ENCODE measurements at regions not wholly inside any gene's neighbourhood (a gene's known extent, or its start where the extent isn't known, plus 50 kb on each side); places are given as distances from the start of the nearest gene placed in this dataset.

DNA sequence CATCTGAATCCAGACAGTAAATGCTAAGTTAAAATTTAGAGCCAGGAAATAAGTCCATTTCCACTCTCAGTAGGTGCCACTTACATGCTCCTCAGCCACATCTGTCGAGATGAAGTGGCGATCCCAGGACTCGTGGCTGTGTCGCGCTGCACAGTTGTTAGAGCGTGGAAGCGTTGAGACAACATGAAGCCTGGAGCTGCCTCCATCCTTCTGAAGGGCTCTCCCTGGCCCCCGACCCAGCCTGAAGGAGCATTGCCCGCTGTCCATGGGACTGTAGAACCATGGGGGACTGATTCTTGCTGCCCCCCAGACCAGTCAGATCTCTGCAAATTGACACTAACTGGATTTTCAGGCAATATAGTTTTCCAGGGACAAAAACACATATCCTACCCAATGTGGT lies 58.9 kb downstream of the IRX1 start:
- CTCF ChIA-PET = no interaction called here
- intact Hi-C loops (cut with micrococcal nuclease) = no loop called here
- TF ChIP-seq, protein P1, sequence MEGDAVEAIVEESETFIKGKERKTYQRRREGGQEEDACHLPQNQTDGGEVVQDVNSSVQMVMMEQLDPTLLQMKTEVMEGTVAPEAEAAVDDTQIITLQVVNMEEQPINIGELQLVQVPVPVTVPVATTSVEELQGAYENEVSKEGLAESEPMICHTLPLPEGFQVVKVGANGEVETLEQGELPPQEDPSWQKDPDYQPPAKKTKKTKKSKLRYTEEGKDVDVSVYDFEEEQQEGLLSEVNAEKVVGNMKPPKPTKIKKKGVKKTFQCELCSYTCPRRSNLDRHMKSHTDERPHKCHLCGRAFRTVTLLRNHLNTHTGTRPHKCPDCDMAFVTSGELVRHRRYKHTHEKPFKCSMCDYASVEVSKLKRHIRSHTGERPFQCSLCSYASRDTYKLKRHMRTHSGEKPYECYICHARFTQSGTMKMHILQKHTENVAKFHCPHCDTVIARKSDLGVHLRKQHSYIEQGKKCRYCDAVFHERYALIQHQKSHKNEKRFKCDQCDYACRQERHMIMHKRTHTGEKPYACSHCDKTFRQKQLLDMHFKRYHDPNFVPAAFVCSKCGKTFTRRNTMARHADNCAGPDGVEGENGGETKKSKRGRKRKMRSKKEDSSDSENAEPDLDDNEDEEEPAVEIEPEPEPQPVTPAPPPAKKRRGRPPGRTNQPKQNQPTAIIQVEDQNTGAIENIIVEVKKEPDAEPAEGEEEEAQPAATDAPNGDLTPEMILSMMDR (IDR thresholded peaks at IDR 0.05) = no peak
- Mint-ChIP-seq H3K36me3 (ENCODE audit: low read depth) (no peaks in the 10 kb centered on the region), H3K27ac (no peak overlapping the region), H3K27me3 (no peaks in the 10 kb centered on the region), H3K4me1 (no peaks in the 10 kb centered on the region), H3K9me3 (peaks cover 3% of the 10 kb centered on the region), H3K4me3 (no peak overlapping the region)
- POLR2A ChIA-PET = no interaction called here
- ATAC-seq (ENCODE audit: low read depth) (no peak), DNase-seq (no peak)

DNA sequence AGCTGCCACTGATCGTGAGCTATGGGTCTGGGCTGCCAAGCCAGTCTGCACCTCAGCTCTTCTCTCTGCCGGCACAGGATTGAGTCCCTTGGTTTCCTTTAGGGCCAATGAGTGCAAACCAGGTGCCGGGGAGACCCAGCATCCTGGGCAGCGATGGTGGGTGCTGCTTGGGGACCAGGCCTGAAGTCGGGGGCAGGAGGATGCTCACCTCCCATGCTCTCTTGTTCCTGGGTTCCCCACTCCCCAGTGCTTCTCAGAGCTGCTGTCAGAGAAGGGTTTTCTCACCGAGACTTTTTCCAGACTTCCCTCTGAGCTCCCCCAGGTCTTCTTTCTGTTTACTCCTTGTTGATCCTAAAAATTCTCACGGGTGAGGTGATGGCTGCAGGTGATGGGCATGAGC lies 61.2 kb downstream of the IRX1 start:
- no peaks in the 10 kb centered on the region for H3K36me3 Mint-ChIP-seq (ENCODE audit: low read depth)
- TF ChIP-seq, protein P1 (IDR thresholded peaks at IDR 0.05) = no peak
- ATAC-seq (ENCODE audit: low read depth) (no peak), DNase-seq (no peak)
- no peaks in the 10 kb centered on the region for H3K27me3 Mint-ChIP-seq
- no peak overlapping the region for H3K27ac Mint-ChIP-seq
- no peaks in the 10 kb centered on the region for H3K4me1 Mint-ChIP-seq
- H3K9me3 Mint-ChIP-seq = peaks cover 3% of the 10 kb centered on the region
- no peak overlapping the region for H3K4me3 Mint-ChIP-seq
- ChIA-PET CTCF (no interaction called here), POLR2A (no interaction called here)
- intact Hi-C loops (cut with micrococcal nuclease) = no loop called here

DNA sequence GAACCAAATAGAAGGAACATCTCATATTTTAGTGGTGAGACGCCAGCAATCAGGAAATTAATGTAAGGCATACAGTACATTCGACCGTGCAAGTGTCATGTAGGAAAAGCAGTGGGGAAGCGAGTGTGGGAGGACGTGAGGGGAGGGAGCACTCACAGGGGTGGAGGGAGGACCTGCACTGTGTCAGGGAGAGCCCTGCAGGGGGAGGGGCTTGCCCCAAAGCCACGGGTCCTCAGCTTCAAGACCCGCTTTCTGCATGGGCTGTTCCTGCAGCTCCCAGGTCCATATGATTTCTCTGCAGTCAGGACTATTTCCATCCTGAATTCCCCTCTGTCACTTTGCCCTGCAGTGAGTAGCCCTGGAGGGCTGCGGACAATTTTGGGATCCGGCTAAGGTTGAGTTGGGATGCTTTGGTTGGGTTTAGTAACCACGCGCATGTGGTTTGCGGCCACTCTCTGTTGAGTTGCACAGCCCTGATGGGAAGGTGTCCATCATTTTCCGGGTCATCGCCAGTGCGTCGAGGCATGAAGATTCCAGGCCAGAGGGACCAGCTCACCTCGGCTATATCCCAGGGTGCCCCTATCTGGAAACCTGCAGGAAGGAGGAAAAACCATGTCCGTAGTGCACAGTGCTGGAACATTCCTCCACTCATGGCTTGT lies 61.9 kb downstream of the IRX1 start:
- H3K9me3 Mint-ChIP-seq = peaks cover 3% of the 10 kb centered on the region
- H3K4me3 Mint-ChIP-seq = no peak overlapping the region
- no peak overlapping the region for H3K27ac Mint-ChIP-seq
- ChIA-PET POLR2A (no interaction called here), CTCF (no interaction called here)
- no peaks in the 10 kb centered on the region for H3K27me3 Mint-ChIP-seq
- DNase-seq (no peak), ATAC-seq (ENCODE audit: low read depth) (no peak)
- TF ChIP-seq, protein P1 (IDR thresholded peaks at IDR 0.05) = no peak
- no peaks in the 10 kb centered on the region for H3K36me3 Mint-ChIP-seq (ENCODE audit: low read depth)
- intact Hi-C loops (cut with micrococcal nuclease) = no loop called here
- H3K4me1 Mint-ChIP-seq = no peaks in the 10 kb centered on the region

DNA sequence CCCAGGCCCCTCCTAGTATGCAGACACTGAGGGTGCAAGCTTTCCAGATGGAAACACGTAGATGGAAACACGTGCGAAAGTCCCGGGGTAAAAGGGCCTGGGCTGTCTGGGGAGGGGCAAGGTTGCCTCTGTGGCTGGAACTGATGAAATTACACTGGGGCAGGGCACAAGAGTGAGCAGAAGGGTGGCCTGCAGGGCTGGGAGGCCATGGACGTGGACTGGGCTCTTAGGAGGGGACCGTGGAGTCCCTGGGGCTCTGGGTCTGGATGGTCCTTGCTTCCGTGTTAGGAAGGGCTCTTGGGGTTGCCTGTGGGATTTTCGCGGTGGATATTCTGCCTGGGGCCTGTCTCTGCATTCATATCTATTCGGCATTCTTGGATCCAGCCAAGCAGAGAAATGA lies 63.3 kb downstream of the IRX1 start:
- Mint-ChIP-seq H3K27ac (no peak overlapping the region), H3K36me3 (ENCODE audit: low read depth) (no peaks in the 10 kb centered on the region), H3K27me3 (no peaks in the 10 kb centered on the region), H3K4me1 (no peaks in the 10 kb centered on the region), H3K9me3 (peaks cover 3% of the 10 kb centered on the region), H3K4me3 (no peak overlapping the region)
- ATAC-seq (ENCODE audit: low read depth) = no peak
- TF ChIP-seq, protein P1 (IDR thresholded peaks at IDR 0.05) = no peak
- DNase-seq = no peak
- ChIA-PET CTCF (no interaction called here), POLR2A (no interaction called here)
- intact Hi-C loops (cut with micrococcal nuclease) = no loop called here

DNA sequence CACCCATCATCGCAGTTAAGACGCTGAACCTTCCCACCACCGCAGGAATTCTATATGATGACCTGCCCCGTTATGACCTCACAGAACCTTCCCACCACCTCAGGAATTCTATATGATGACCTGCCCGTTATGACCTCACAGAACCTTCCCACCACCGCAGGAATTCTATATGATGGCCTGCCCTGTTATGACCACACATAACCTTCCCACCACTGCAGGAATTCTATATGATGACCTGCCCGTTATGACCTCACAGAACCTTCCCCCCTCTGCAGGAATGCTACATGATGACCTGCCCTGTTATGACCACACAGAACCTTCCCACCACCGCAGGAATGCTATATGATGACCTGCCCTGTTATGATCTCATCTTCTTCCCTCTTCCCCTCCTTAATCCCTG lies 64.3 kb downstream of the IRX1 start:
- ATAC-seq (ENCODE audit: low read depth) (no peak), DNase-seq (no peak)
- peaks cover 3% of the 10 kb centered on the region for H3K9me3 Mint-ChIP-seq
- intact Hi-C loops (cut with micrococcal nuclease) = no loop called here
- no peaks in the 10 kb centered on the region for H3K4me1 Mint-ChIP-seq
- no peaks in the 10 kb centered on the region for H3K36me3 Mint-ChIP-seq (ENCODE audit: low read depth)
- CTCF ChIA-PET = no interaction called here
- no peak overlapping the region for H3K27ac Mint-ChIP-seq
- H3K27me3 Mint-ChIP-seq = no peaks in the 10 kb centered on the region
- TF ChIP-seq, protein P1 (IDR thresholded peaks at IDR 0.05) = no peak
- no peak overlapping the region for H3K4me3 Mint-ChIP-seq
- POLR2A ChIA-PET = no interaction called here

Data from activated B cell treated with CpG ODN at 0.5 μM for 24 hours (primary cell).